Psoas muscle (tissue), 7 donors: ENCODE measurements at regions not wholly inside any gene's neighbourhood (a gene's known extent, or its start where the extent isn't known, plus 50 kb on each side); places are given as distances from the start of the nearest gene placed in this dataset.

ENCODE experiments used
- ATAC-seq, 4 donors: fragments of 200-7000 bp; cut with Tn5 transposase; one replicate each; pipeline ENCODE4 v1.9.1; 2020; ENCODE audit warnings: moderate library complexity in 3 of 4, mild to moderate bottlenecking in 2 of 4
- DNase-seq, 2 donors: peaks; one replicate each; pipeline ENCODE4 v3.0.0-alpha.2; 2020
- H3K27ac ChIP-seq: fragments of 200-600 bp; one replicate; pipeline ENCODE4 v1.8.0; 2022
- H3K27me3 ChIP-seq, 3 donors: fragments of 200-600 bp in 1 of 3; one replicate each; pipeline versions ENCODE4 v1.6.1 to v1.8.0; 2013 to 2022; ENCODE audit warnings: low read length in 2 of 3, mild to moderate bottlenecking in 2 of 3, moderate library complexity in 1 of 3; ENCODE audit not compliant: insufficient read depth in 3 of 3
- H3K36me3 ChIP-seq, 2 donors: fragments of 200-600 bp in 1 of 2; one replicate each; pipeline versions ENCODE4 v1.6.1 to v1.8.0; 2013 to 2022; ENCODE audit warnings: low read depth in 1 of 2, mild to moderate bottlenecking in 1 of 2, moderate library complexity in 1 of 2; ENCODE audit not compliant: insufficient read depth in 1 of 2
- H3K4me1 ChIP-seq: fragments of 200-600 bp; one replicate; pipeline ENCODE4 v1.8.0; 2022
- H3K4me3 ChIP-seq: fragments of 200-600 bp; one replicate; pipeline ENCODE4 v1.8.0; 2022; ENCODE audit warnings: mild to moderate bottlenecking
- H3K9me3 ChIP-seq: fragments of 200-600 bp; one replicate; pipeline ENCODE4 v1.8.0; 2022
- CTCF ChIP-seq: fragments of 200-600 bp; IDR thresholded peaks from one replicate; pipeline ENCODE4 v1.8.0; 2022; ENCODE audit warnings: antibody characterized with exemption
- WGBS, 3 donors: extraction: QIAGEN DNeasy Blood & Tissue Kit; methylation state at CpG; one replicate each; pipeline versions ENCODE4 v1.1.6 to v1.1.7; 2013; 5-methylcytosine and 5-hydroxymethylcytosine counted together
- intact Hi-C, 2 donors: fragments of 100-400 bp; cut with DNase I; formaldehyde crosslinking; loops; one replicate each; pipeline versions ENCODE4 v1.11.0 to v1.14.2; 2022
- donor health status: healthy with polysubstance abuse.
- donor health status: DM: no; HTN: no; CAD: no; lungs with moderate emphysema.
- donor health status: Bipolar disorder and iron deficiency.
- donor health status: healthy.
- donor health status: DM: yes; HTN: yes; CAD: no.
- donor health status: DM: no; HTN: no; CAD: no.
- donor health status: DM: yes; HTN: yes; CAD: no.

DNA sequence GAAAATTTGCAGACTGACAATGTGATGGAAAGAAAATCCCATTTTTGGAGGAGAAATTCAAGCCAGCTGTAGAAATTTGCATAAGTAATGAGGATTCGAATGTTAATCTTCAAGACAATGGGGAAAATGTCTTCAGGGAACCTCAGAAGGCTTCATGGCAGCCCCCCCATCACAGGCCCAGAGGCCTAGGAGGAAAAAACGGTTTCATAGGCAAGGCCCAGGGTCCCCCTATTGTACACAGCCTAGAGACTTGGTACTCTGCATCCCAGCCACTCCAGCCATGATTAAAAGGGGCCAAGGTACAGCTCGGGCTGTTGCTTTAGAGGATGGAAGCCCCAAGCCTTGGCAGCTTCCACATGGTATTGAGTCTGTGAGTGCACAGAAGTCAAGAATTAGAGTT lies 303.6 kb upstream of the PCDH7 start:
- no peak for TF ChIP-seq CTCF
- H3K9me3 ChIP-seq, result peaks cover 4% of the 10 kb centered on the region
- no peak overlapping the region for H3K27ac ChIP-seq
- no peak overlapping the region for H3K4me3 ChIP-seq
- DNase-seq (no peak), ATAC-seq (no peak)
- no peaks in the 10 kb centered on the region for H3K36me3 ChIP-seq
- intact Hi-C loops, result no loop called here
- WGBS, 3 donors, result 62 to 64% (median 63%) methylated on average over 3 of the region's 3 CpGs
- H3K4me1 ChIP-seq, result no peaks in the 10 kb centered on the region
- no peaks in the 10 kb centered on the region for H3K27me3 ChIP-seq

DNA sequence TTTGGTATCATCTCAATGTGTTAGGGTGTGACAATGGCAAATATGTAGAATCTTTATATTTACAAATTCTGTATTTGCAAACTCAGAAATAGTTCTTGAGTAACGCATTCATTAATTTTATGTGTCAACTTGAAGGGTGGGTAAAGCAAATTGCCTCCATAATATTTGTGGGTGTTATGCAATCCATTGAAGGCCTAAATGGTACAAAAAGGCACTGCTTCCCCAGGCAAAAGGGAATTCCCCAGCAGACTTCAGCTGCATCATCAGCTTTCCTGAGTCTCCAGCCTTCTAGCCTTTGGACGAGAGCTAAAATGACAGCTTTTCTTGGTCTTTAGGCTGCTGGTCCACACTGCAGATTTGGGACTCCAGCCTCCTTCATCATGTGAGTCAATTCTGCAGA lies 292.2 kb upstream of the PCDH7 start:
- ATAC-seq (no peak), DNase-seq (no peak)
- no peaks in the 10 kb centered on the region for H3K27me3 ChIP-seq
- H3K27ac ChIP-seq, result no peak overlapping the region
- TF ChIP-seq CTCF, result no peak
- intact Hi-C loops, result no loop called here
- 38 to 90% (median 69%) methylated on average over 2 of the region's 2 CpGs for WGBS, 3 donors
- H3K4me3 ChIP-seq, result no peak overlapping the region
- H3K9me3 ChIP-seq, result no peaks in the 10 kb centered on the region
- H3K36me3 ChIP-seq, result no peaks in the 10 kb centered on the region
- H3K4me1 ChIP-seq, result no peaks in the 10 kb centered on the region

GRCh38 chr4:30429813-30430761 lies 290.1 kb upstream of the PCDH7 start:
- no peaks in the 10 kb centered on the region for H3K27me3 ChIP-seq
- ATAC-seq (no peak), DNase-seq (no peak)
- H3K9me3 ChIP-seq, result no peaks in the 10 kb centered on the region
- no peak for TF ChIP-seq CTCF
- intact Hi-C loops, result no loop called here
- H3K36me3 ChIP-seq, result no peaks in the 10 kb centered on the region
- whole genome bisulfite sequencing, 3 donors, result 78 to 80% (median 79%) methylated on average over 6 of the region's 6 CpGs
- no peak overlapping the region for H3K4me3 ChIP-seq
- H3K27ac ChIP-seq, result no peak overlapping the region
- H3K4me1 ChIP-seq, result no peaks in the 10 kb centered on the region

DNA sequence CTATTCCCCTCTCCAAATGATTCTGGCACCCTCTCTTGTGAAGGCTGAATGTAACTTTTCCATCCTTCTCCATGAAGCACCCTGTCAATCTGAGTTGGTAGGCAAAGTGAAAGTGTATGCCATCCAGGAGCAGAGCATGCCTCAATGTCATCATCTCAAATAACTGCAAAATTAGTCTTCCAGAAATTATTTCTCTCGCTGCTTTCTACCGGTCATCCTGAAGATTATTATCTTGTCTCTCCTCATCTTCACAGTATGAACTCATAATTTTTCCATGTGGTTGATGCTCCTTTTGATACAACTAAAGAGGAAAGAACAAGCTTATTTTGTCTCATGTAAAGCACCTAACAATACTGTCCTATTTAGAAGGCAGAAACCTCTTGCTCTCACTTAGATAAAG lies 285.5 kb upstream of the PCDH7 start:
- WGBS, 3 donors, result 45 to 50% (median 50%) methylated on average over 2 of the region's 2 CpGs
- Histone ChIP-seq H3K27me3 (no peaks in the 10 kb centered on the region), H3K9me3 (no peaks in the 10 kb centered on the region), H3K4me1 (no peaks in the 10 kb centered on the region), H3K27ac (no peak overlapping the region), H3K4me3 (no peak overlapping the region), H3K36me3 (no peaks in the 10 kb centered on the region)
- DNase-seq, result no peak
- intact Hi-C loops, result loop anchor here in 1 of 2 donors (1.0 kb wide), 1 partner anchor 11 kb away; no protein-coding TSS in a partner anchor
- TF ChIP-seq CTCF, result no peak
- no peak for ATAC-seq
